ENCODE measurements at regions not wholly inside any gene's neighbourhood (a gene's known extent, or its start where the extent isn't known, plus 50 kb on each side); places are given as distances from the start of the nearest gene placed in this dataset.
"Not testable (repeated sequence)": the region's sequence is repeated elsewhere in the genome, so short reads cannot be mapped to it uniquely, and the experiment has no call there.

- Histone ChIP-seq H3K9me3 (ENCODE audit: insufficient read depth, low read length) (no peaks in the 10 kb centered on the region), H3K79me2 (ENCODE audit: insufficient read depth, low read length) (no peaks in the 10 kb centered on the region), H3K27ac (ENCODE audit: low read depth, low read length) (no peak overlapping the region)
Observed at GRCh38 chr18:55900380-55900779, 312.4 kb upstream of the TCF4 start.

GRCh38 chr18:55897091-55897689, 309.2 kb upstream of the TCF4 start:
- TF ChIP-seq EZH2phosphoT487 (conservative IDR thresholded peaks at IDR 0.05; ENCODE audit: low read length) (no peak), CTCF (IDR thresholded peaks at IDR 0.05; ENCODE audit: insufficient read depth, low read length, poor library complexity, severe bottlenecking) (no peak)
- Histone ChIP-seq H3K9me3 (ENCODE audit: insufficient read depth, low read length) (no peaks in the 10 kb centered on the region), H3K79me2 (ENCODE audit: insufficient read depth, low read length) (no peaks in the 10 kb centered on the region)

More at GRCh38 chr18:55900380-55900779, 312.4 kb upstream of the TCF4 start:
- Histone ChIP-seq H3K9me2 (replicated peaks; ENCODE audit: insufficient read depth, low read length) (no peaks in the 10 kb centered on the region), H3F3A (ENCODE audit: insufficient read depth) (no peaks in the 10 kb centered on the region), H3K4me3 (ENCODE audit: insufficient read depth, low read length, poor library complexity, severe bottlenecking) (no peak overlapping the region), H4K20me1 (ENCODE audit: low read depth, low read length) (no peaks in the 10 kb centered on the region), H2AFZ (ENCODE audit: low read depth, low read length, severe bottlenecking) (no peak overlapping the region), H3K9ac (ENCODE audit: low read length) (no peak overlapping the region), H3K27me3 (ENCODE audit: low read length) (no peaks in the 10 kb centered on the region), H3K4me2 (ENCODE audit: low read depth, low read length, poor library complexity, severe bottlenecking) (no peak overlapping the region), H3K36me3 (ENCODE audit: low read length) (no peaks in the 10 kb centered on the region)
- TF ChIP-seq EZH2phosphoT487 (conservative IDR thresholded peaks at IDR 0.05; ENCODE audit: low read length) (no peak), CTCF (IDR thresholded peaks at IDR 0.05; ENCODE audit: insufficient read depth, low read length, poor library complexity, severe bottlenecking) (no peak)

GRCh38 chr18:55893948-55894347, 306.0 kb upstream of the TCF4 start:
- no peak overlapping the region for H3K9ac ChIP-seq (ENCODE audit: low read length)
- H3K9me2 ChIP-seq (replicated peaks; ENCODE audit: insufficient read depth, low read length): no peaks in the 10 kb centered on the region
- H3K27me3 ChIP-seq (ENCODE audit: low read length): no peaks in the 10 kb centered on the region
- TF ChIP-seq CTCF (IDR thresholded peaks at IDR 0.05; ENCODE audit: insufficient read depth, low read length, poor library complexity, severe bottlenecking) (no peak), EZH2phosphoT487 (conservative IDR thresholded peaks at IDR 0.05; ENCODE audit: low read length) (no peak)
- no peaks in the 10 kb centered on the region for H3K79me2 ChIP-seq (ENCODE audit: insufficient read depth, low read length)
- H3K9me3 ChIP-seq (ENCODE audit: insufficient read depth, low read length): no peaks in the 10 kb centered on the region
- H3K4me2 ChIP-seq (ENCODE audit: low read depth, low read length, poor library complexity, severe bottlenecking): no peak overlapping the region
- H4K20me1 ChIP-seq (ENCODE audit: low read depth, low read length): no peaks in the 10 kb centered on the region
- no peak overlapping the region for H3K4me3 ChIP-seq (ENCODE audit: insufficient read depth, low read length, poor library complexity, severe bottlenecking)
- H3K27ac ChIP-seq (ENCODE audit: low read depth, low read length): no peak overlapping the region
- H3F3A ChIP-seq (ENCODE audit: insufficient read depth): no peaks in the 10 kb centered on the region
- H3K36me3 ChIP-seq (ENCODE audit: low read length): no peaks in the 10 kb centered on the region
- no peak overlapping the region for H2AFZ ChIP-seq (ENCODE audit: low read depth, low read length, severe bottlenecking)

More at GRCh38 chr18:55897091-55897689, 309.2 kb upstream of the TCF4 start:
- no peak overlapping the region for H3K4me2 ChIP-seq (ENCODE audit: low read depth, low read length, poor library complexity, severe bottlenecking)
- no peaks in the 10 kb centered on the region for H3K36me3 ChIP-seq (ENCODE audit: low read length)
- no peaks in the 10 kb centered on the region for H3K27me3 ChIP-seq (ENCODE audit: low read length)
- no peaks in the 10 kb centered on the region for H4K20me1 ChIP-seq (ENCODE audit: low read depth, low read length)
- no peak overlapping the region for H2AFZ ChIP-seq (ENCODE audit: low read depth, low read length, severe bottlenecking)
- H3K4me3 ChIP-seq (ENCODE audit: insufficient read depth, low read length, poor library complexity, severe bottlenecking): no peak overlapping the region
- H3K9me2 ChIP-seq (replicated peaks; ENCODE audit: insufficient read depth, low read length): no peaks in the 10 kb centered on the region
- H3K9ac ChIP-seq (ENCODE audit: low read length): no peak overlapping the region
- no peaks in the 10 kb centered on the region for H3F3A ChIP-seq (ENCODE audit: insufficient read depth)
- no peak overlapping the region for H3K27ac ChIP-seq (ENCODE audit: low read depth, low read length)

- not testable (repeated sequence) for H3K4me3 ChIP-seq (ENCODE audit: insufficient read depth, low read length, poor library complexity, severe bottlenecking); H3K27ac ChIP-seq (ENCODE audit: low read depth, low read length); H3K27me3 ChIP-seq (ENCODE audit: low read length); H3F3A ChIP-seq (ENCODE audit: insufficient read depth); H3K36me3 ChIP-seq (ENCODE audit: low read length); H4K20me1 ChIP-seq (ENCODE audit: low read depth, low read length); H3K4me2 ChIP-seq (ENCODE audit: low read depth, low read length, poor library complexity, severe bottlenecking); H3K9me3 ChIP-seq (ENCODE audit: insufficient read depth, low read length); H3K9ac ChIP-seq (ENCODE audit: low read length); H2AFZ ChIP-seq (ENCODE audit: low read depth, low read length, severe bottlenecking); H3K79me2 ChIP-seq (ENCODE audit: insufficient read depth, low read length); H3K9me2 ChIP-seq (replicated peaks; ENCODE audit: insufficient read depth, low read length)
Observed at GRCh38 chr18:55892862-55893813, 305.1 kb upstream of the TCF4 start.

Data from SU-DHL-6 (cell line).